IMR-90 (cell line): ENCODE measurements at regions not wholly inside any gene's neighbourhood (a gene's known extent, or its start where the extent isn't known, plus 50 kb on each side); places are given as distances from the start of the nearest gene placed in this dataset.

Experiments
- ATAC-seq: fragments of 200-7000 bp; cut with Tn5 transposase; 2 replicates; pipeline ENCODE4 v1.9.1; 2020; ENCODE audit warnings: low read depth, mild to moderate bottlenecking, moderate library complexity
- BruUV-seq: library from RNA; stranded (reverse); fragments of 400-500 nt; replicated peaks from 2 replicates; lab custom pipeline; 2021; lab: Mats Ljungman, UMichigan
- CTCF ChIA-PET: fragments of 300-600 bp; formaldehyde crosslinking; extraction: SDS; loops from one replicate; lab custom pipeline; 2021; ENCODE audit warnings: antibody characterized with exemption; lab: Yijun Ruan, JAX
- POLR2A ChIA-PET: fragments of 300-600 bp; sonication (Branson Sonifier 250); formaldehyde crosslinking; loops from one replicate; lab custom pipeline; 2022; ENCODE audit warnings: antibody characterized with exemption; ENCODE audit not compliant: unreplicated experiment; lab: Charles Lee
- DNase-seq: peaks from one replicate; pipeline ENCODE4 v3.0.0; 2013
- H2AFZ ChIP-seq: replicated peaks from 2 replicates; pipeline ENCODE3; 2013; ENCODE audit warnings: low read length, mild to moderate bottlenecking; ENCODE audit not compliant: poor library complexity
- H2AK5ac ChIP-seq: 2 replicates; pipeline ENCODE4 v1.6.1; 2013; ENCODE audit warnings: low read depth, low read length, inconsistent platforms
- H2AK9ac ChIP-seq: replicated peaks from 2 replicates; pipeline ENCODE3; 2013; ENCODE audit warnings: mild to moderate bottlenecking, low read depth, low read length, moderate library complexity; ENCODE audit not compliant: poor library complexity
- H2BK120ac ChIP-seq: 2 replicates; pipeline ENCODE4 v1.6.1; 2013; ENCODE audit warnings: low read depth, low read length, inconsistent platforms
- H2BK15ac ChIP-seq: 3 replicates; pipeline ENCODE4 v1.6.1; 2013; ENCODE audit warnings: low read depth, low read length, inconsistent platforms
- H2BK20ac ChIP-seq: 2 replicates; pipeline ENCODE4 v1.6.1; 2013; ENCODE audit warnings: low read depth, mild to moderate bottlenecking, inconsistent platforms, low read length, moderate library complexity
- H2BK5ac ChIP-seq: 2 replicates; pipeline ENCODE4 v1.6.1; 2013; ENCODE audit warnings: mild to moderate bottlenecking, low read depth, low read length, inconsistent platforms; ENCODE audit not compliant: poor library complexity, severe bottlenecking
- H3K14ac ChIP-seq: replicated peaks from 2 replicates; pipeline ENCODE4 v1.6.1; 2013; ENCODE audit warnings: low read depth, low read length, inconsistent platforms
- H3K18ac ChIP-seq: 2 replicates; pipeline ENCODE4 v1.6.1; 2013; ENCODE audit warnings: low read depth, low read length, control low read depth
- H3K23ac ChIP-seq: 2 replicates; pipeline ENCODE4 v1.6.1; 2013; ENCODE audit warnings: low read depth, low read length, inconsistent platforms
- H3K27ac ChIP-seq: 2 replicates; pipeline ENCODE4 v1.5.1; 2013; ENCODE audit warnings: mild to moderate bottlenecking, control low read depth, low read length; ENCODE audit not compliant: insufficient read depth
- H3K27me3 ChIP-seq: 2 replicates; pipeline ENCODE4 v1.6.1; 2013; ENCODE audit warnings: low read length; ENCODE audit not compliant: control insufficient read depth, insufficient read depth
- H3K36me3 ChIP-seq: 2 replicates; pipeline ENCODE4 v1.6.1; 2013; ENCODE audit warnings: low read length, mixed read lengths; ENCODE audit not compliant: control insufficient read depth, insufficient read depth
- H3K4ac ChIP-seq: 2 replicates; pipeline ENCODE4 v1.6.1; 2013; ENCODE audit warnings: low read depth, low read length, inconsistent platforms
- H3K4me1 ChIP-seq: 2 replicates; pipeline ENCODE4 v1.6.1; 2013; ENCODE audit warnings: low read length, mixed read lengths; ENCODE audit not compliant: control insufficient read depth, insufficient read depth
- H3K4me2 ChIP-seq: 2 replicates; pipeline ENCODE4 v1.6.1; 2013; ENCODE audit warnings: low read depth, mild to moderate bottlenecking, control low read depth, low read length, moderate library complexity
- H3K4me3 ChIP-seq: 2 replicates; pipeline ENCODE4 v1.5.1; 2013; ENCODE audit warnings: low read depth, mild to moderate bottlenecking, control low read depth, low read length, moderate library complexity; ENCODE audit not compliant: insufficient read depth
- H3K56ac ChIP-seq: 2 replicates; pipeline ENCODE4 v1.6.1; 2013; ENCODE audit warnings: low read length, inconsistent platforms; ENCODE audit not compliant: insufficient read depth; ENCODE audit errors: extremely low read depth
- H3K79me1 ChIP-seq, 2 experiments: 2 replicates each; pipeline ENCODE4 v1.6.1; 2013; ENCODE audit warnings: low read length in 2 of 2, inconsistent platforms in 1 of 2, low read depth in 1 of 2
- H3K9ac ChIP-seq: 2 replicates; pipeline ENCODE4 v1.6.1; 2013; ENCODE audit warnings: low read depth, low read length, control low read depth
- H3K9me1 ChIP-seq: 2 replicates; pipeline ENCODE4 v1.6.1; 2013; ENCODE audit warnings: low read length, inconsistent platforms; ENCODE audit not compliant: insufficient read depth
- H3K9me3 ChIP-seq: 2 replicates; pipeline ENCODE4 v1.6.1; 2013; ENCODE audit warnings: low read length; ENCODE audit not compliant: control insufficient read depth, insufficient read depth
- H4K20me1 ChIP-seq: 2 replicates; pipeline ENCODE4 v1.6.1; 2013; ENCODE audit warnings: low read length, inconsistent platforms; ENCODE audit not compliant: insufficient read depth
- H4K5ac ChIP-seq: 2 replicates; pipeline ENCODE4 v1.6.1; 2013; ENCODE audit warnings: mild to moderate bottlenecking, low read depth, low read length, control low read depth
- H4K8ac ChIP-seq, 2 experiments: 2 replicates each; pipeline ENCODE4 v1.6.1; 2013; ENCODE audit warnings: low read depth in 2 of 2, low read length in 2 of 2, control low read depth in 1 of 2, inconsistent platforms in 1 of 2
- H4K91ac ChIP-seq: 2 replicates; pipeline ENCODE4 v1.6.1; 2013; ENCODE audit warnings: low read depth, low read length, inconsistent platforms; ENCODE audit not compliant: insufficient read depth
- BHLHE40 ChIP-seq: fragments of 150-350 bp; IDR thresholded peaks from 2 replicates; pipeline ENCODE4 v1.6.1; 2016; ENCODE audit warnings: mild to moderate bottlenecking, low read depth, low read length
- CEBPB ChIP-seq: IDR thresholded peaks from 2 replicates; pipeline ENCODE4 v1.6.1; 2012; ENCODE audit warnings: low read depth, low read length, improper control_type of control experiment
- CHD1 ChIP-seq: IDR thresholded peaks from 2 replicates; pipeline ENCODE4 v1.6.1; 2012; ENCODE audit warnings: low read depth, low read length, improper control_type of control experiment
- FOS ChIP-seq: fragments of 150-350 bp; IDR thresholded peaks from 2 replicates; pipeline ENCODE4 v1.6.1; 2016; ENCODE audit warnings: low read depth, low read length
- MAFK ChIP-seq: IDR thresholded peaks from 2 replicates; pipeline ENCODE4 v1.6.1; 2012; ENCODE audit warnings: low read depth, low read length, improper control_type of control experiment
- MAZ ChIP-seq: IDR thresholded peaks from 2 replicates; pipeline ENCODE4 v1.6.1; 2012; ENCODE audit warnings: low read depth, mild to moderate bottlenecking, low read length, improper control_type of control experiment, moderate library complexity, borderline replicate concordance
- MXI1 ChIP-seq: IDR thresholded peaks from 2 replicates; pipeline ENCODE4 v1.6.1; 2012; ENCODE audit warnings: low read depth, mild to moderate bottlenecking, low read length, moderate library complexity, borderline replicate concordance
- NFE2L2 ChIP-seq: fragments of 150-350 bp; IDR thresholded peaks from 2 replicates; pipeline ENCODE4 v1.6.1; 2016; ENCODE audit warnings: low read depth, mild to moderate bottlenecking, low read length
- POLR2A ChIP-seq: IDR thresholded peaks from 2 replicates; pipeline ENCODE4 v1.6.1; 2012; ENCODE audit warnings: mild to moderate bottlenecking, low read depth, low read length
- RAD21 ChIP-seq: IDR thresholded peaks from 2 replicates; pipeline ENCODE4 v1.6.1; 2012; ENCODE audit warnings: low read length, improper control_type of control experiment
- RCOR1 ChIP-seq: IDR thresholded peaks from 2 replicates; pipeline ENCODE4 v1.6.1; 2012; ENCODE audit warnings: mild to moderate bottlenecking, low read length, improper control_type of control experiment; ENCODE audit not compliant: insufficient replicate concordance
- RFX5 ChIP-seq: IDR thresholded peaks from 2 replicates; pipeline ENCODE4 v1.8.0; 2012; ENCODE audit warnings: low read depth, mild to moderate bottlenecking, low read length, moderate library complexity
- SMC3 ChIP-seq: fragments of 150-350 bp; IDR thresholded peaks from 2 replicates; pipeline ENCODE4 v1.6.1; 2016; ENCODE audit warnings: low read depth, mild to moderate bottlenecking, antibody characterized with exemption, low read length, moderate library complexity
- WGBS, 2 experiments: methylation state at CpG; one replicate each; pipeline versions ENCODE4 v1.1.5 to v1.1.7; 2013; ENCODE audit warnings: missing lambda C conversion rate in 2 of 2; ENCODE audit not compliant: insufficient read length in 1 of 2; ENCODE audit errors: extremely low coverage in 2 of 2; 5-methylcytosine and 5-hydroxymethylcytosine counted together
- dilution Hi-C: fragments of 300-500 bp; cut with HindIII; formaldehyde crosslinking; loops from one replicate; pipeline ENCODE4 v1.14.3; 2018; ENCODE audit warnings: low sequenced_read_pairs; ENCODE audit not compliant: unreplicated experiment
- in situ Hi-C: fragments of 300-500 bp; cut with MboI; formaldehyde crosslinking; loops from 3 replicates; pipeline ENCODE4 v1.14.3; 2019; ENCODE audit warnings: low sequenced_read_pairs, inconsistent platforms, mixed read lengths
- intact Hi-C: fragments of 100-400 bp; cut with micrococcal nuclease; formaldehyde crosslinking; loops from 2 replicates; pipeline ENCODE4 v1.10.0; 2022
- TF ChIP-seq, protein P1 (sequence below): fragments of 150-350 bp; IDR thresholded peaks from 2 replicates; pipeline ENCODE4 v1.6.1; 2016; ENCODE audit warnings: low read depth, mild to moderate bottlenecking, low read length, moderate library complexity, borderline replicate concordance
- TF ChIP-seq, protein P2 (sequence below): fragments of 150-350 bp; IDR thresholded peaks from 2 replicates; pipeline ENCODE4 v1.6.1; 2017; ENCODE audit warnings: mild to moderate bottlenecking, antibody characterized with exemption, low read length, low read depth
- TF ChIP-seq, protein P3 (sequence below): conservative IDR thresholded peaks from 2 replicates; pipeline ENCODE4 v1.5.1; 2012; ENCODE audit warnings: mild to moderate bottlenecking, low read depth, low read length, improper control_type of control experiment

DNA sequence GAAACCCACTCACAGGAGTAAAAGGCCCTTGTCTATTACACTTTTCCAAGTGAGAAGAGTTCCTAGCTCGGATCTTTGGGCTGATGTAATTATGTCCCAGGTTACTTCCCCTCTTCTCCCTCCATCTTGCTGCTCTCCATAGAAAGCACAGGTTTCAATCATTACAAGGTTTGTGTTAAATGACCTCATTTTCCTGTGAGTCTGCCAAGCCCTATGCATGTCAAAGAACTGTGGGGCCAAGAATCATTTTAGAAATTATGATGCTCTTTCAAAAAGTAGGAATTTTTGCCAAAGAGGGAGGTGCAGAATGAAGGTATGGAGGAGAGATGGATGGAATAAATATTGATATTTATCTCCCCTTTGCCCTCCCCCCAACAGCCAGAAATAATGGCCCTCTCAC is 129.3 kb upstream of the TPM1 start:
- Histone ChIP-seq H4K91ac (no peak overlapping the region), H4K5ac (no peak overlapping the region), H3K4me2 (no peak overlapping the region), H3K4me1 (peaks cover 3% of the 10 kb centered on the region; the same call in 1 of the 2 replicates), H3K14ac (no peak overlapping the region), H3K27ac (no peak overlapping the region), H3K4me3 (no peak overlapping the region), H2BK5ac (no peak overlapping the region), H3K4ac (no peak overlapping the region), H3K23ac (no peak overlapping the region), H2BK15ac (no peak overlapping the region), H2AK9ac (no peak overlapping the region), H4K8ac (no peak overlapping the region), H2AFZ (no peak overlapping the region), H4K20me1 (no peaks in the 10 kb centered on the region), H3K79me1 (no peaks in the 10 kb centered on the region), H3K9ac (no peak overlapping the region), H2AK5ac (no peak overlapping the region), H3K56ac (no peak overlapping the region), H2BK20ac (no peak overlapping the region; the same call in 1 of the 2 replicates), H2BK120ac (no peak overlapping the region), H3K9me1 (no peaks in the 10 kb centered on the region), H3K18ac (no peak overlapping the region), H3K27me3 (no peaks in the 10 kb centered on the region), H3K9me3 (no peaks in the 10 kb centered on the region), H3K36me3 (no peaks in the 10 kb centered on the region)
- dilution Hi-C loops (no loop called here), in situ Hi-C loops (no loop called here), intact Hi-C loops (no loop called here)
- WGBS, 2 experiments, result no CpG with 5 or more reads among the region's 1 CpG
- ChIA-PET POLR2A (no interaction called here), CTCF (interaction anchor here (1.6 kb wide), 1 partner anchor 14 kb away, joined by 3 read pairs; no protein-coding TSS in a partner anchor)
- DNase-seq, result peak; percentile 17
- no TSS peak for BruUV-seq
- ATAC-seq, result no peak
- TF ChIP-seq BHLHE40 (no peak), POLR2A (no peak), CEBPB (no peak), RFX5 (no peak), MAFK (no peak), MXI1 (no peak), CHD1 (no peak), NFE2L2 (no peak), FOS (no peak), RAD21 (no peak), RCOR1 (no peak), MAZ (no peak), SMC3 (no peak)
- TF ChIP-seq, protein P1, sequence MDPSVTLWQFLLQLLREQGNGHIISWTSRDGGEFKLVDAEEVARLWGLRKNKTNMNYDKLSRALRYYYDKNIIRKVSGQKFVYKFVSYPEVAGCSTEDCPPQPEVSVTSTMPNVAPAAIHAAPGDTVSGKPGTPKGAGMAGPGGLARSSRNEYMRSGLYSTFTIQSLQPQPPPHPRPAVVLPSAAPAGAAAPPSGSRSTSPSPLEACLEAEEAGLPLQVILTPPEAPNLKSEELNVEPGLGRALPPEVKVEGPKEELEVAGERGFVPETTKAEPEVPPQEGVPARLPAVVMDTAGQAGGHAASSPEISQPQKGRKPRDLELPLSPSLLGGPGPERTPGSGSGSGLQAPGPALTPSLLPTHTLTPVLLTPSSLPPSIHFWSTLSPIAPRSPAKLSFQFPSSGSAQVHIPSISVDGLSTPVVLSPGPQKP, result no peak
- TF ChIP-seq, protein P2, sequence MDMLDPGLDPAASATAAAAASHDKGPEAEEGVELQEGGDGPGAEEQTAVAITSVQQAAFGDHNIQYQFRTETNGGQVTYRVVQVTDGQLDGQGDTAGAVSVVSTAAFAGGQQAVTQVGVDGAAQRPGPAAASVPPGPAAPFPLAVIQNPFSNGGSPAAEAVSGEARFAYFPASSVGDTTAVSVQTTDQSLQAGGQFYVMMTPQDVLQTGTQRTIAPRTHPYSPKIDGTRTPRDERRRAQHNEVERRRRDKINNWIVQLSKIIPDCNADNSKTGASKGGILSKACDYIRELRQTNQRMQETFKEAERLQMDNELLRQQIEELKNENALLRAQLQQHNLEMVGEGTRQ, result no peak
- TF ChIP-seq, protein P3, sequence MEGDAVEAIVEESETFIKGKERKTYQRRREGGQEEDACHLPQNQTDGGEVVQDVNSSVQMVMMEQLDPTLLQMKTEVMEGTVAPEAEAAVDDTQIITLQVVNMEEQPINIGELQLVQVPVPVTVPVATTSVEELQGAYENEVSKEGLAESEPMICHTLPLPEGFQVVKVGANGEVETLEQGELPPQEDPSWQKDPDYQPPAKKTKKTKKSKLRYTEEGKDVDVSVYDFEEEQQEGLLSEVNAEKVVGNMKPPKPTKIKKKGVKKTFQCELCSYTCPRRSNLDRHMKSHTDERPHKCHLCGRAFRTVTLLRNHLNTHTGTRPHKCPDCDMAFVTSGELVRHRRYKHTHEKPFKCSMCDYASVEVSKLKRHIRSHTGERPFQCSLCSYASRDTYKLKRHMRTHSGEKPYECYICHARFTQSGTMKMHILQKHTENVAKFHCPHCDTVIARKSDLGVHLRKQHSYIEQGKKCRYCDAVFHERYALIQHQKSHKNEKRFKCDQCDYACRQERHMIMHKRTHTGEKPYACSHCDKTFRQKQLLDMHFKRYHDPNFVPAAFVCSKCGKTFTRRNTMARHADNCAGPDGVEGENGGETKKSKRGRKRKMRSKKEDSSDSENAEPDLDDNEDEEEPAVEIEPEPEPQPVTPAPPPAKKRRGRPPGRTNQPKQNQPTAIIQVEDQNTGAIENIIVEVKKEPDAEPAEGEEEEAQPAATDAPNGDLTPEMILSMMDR, result no peak
